Hepatocyte (in vitro differentiated cells): ENCODE measurements at regions not wholly inside any gene's neighbourhood (a gene's known extent, or its start where the extent isn't known, plus 50 kb on each side); places are given as distances from the start of the nearest gene placed in this dataset.

Experiments
- EZH2phosphoT487 ChIP-seq: fragments of 200-600 bp; sonication (generic); IDR thresholded peaks from one replicate; pipeline ENCODE4 v1.6.1; 2018; ENCODE audit warnings: antibody characterized with exemption, mild to moderate bottlenecking, low read depth, moderate library complexity; ENCODE audit not compliant: unreplicated experiment, severe bottlenecking
- TF ChIP-seq, protein P1 (sequence below): fragments of 200-600 bp; sonication (generic); IDR thresholded peaks from 2 replicates; pipeline ENCODE4 v1.5.1; 2016; ENCODE audit warnings: antibody characterized with exemption, mild to moderate bottlenecking; ENCODE audit not compliant: poor library complexity

GRCh38 chr9:7332780-7333179 is 466.8 kb downstream of the DMAC1 start:
- TF ChIP-seq, protein P1, sequence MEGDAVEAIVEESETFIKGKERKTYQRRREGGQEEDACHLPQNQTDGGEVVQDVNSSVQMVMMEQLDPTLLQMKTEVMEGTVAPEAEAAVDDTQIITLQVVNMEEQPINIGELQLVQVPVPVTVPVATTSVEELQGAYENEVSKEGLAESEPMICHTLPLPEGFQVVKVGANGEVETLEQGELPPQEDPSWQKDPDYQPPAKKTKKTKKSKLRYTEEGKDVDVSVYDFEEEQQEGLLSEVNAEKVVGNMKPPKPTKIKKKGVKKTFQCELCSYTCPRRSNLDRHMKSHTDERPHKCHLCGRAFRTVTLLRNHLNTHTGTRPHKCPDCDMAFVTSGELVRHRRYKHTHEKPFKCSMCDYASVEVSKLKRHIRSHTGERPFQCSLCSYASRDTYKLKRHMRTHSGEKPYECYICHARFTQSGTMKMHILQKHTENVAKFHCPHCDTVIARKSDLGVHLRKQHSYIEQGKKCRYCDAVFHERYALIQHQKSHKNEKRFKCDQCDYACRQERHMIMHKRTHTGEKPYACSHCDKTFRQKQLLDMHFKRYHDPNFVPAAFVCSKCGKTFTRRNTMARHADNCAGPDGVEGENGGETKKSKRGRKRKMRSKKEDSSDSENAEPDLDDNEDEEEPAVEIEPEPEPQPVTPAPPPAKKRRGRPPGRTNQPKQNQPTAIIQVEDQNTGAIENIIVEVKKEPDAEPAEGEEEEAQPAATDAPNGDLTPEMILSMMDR, result no peak
- no peak for TF ChIP-seq EZH2phosphoT487
